ENCODE measurements at regions not wholly inside any gene's neighbourhood (a gene's known extent, or its start where the extent isn't known, plus 50 kb on each side); places are given as distances from the start of the nearest gene placed in this dataset.

DNA sequence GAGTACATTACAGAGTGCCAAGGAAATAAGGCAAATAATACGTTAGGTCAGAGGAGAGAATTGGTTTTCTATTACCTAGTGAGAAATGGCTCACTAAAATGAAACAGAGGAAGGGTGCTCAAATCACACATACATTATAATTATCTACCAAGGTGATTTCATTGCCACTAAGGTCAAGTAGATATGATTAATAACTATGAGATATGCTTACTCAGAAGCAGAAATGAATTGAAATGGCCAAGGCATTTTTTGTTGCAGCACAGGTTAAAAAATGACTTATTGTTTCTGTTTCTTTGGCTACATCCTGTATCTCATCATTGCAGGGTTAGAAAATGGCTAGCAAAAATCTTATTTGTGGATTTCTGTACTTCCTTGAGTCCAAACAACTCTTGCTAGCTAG, 154.5 kb upstream of the GORAB start:
- TF ChIP-seq, protein P1, sequence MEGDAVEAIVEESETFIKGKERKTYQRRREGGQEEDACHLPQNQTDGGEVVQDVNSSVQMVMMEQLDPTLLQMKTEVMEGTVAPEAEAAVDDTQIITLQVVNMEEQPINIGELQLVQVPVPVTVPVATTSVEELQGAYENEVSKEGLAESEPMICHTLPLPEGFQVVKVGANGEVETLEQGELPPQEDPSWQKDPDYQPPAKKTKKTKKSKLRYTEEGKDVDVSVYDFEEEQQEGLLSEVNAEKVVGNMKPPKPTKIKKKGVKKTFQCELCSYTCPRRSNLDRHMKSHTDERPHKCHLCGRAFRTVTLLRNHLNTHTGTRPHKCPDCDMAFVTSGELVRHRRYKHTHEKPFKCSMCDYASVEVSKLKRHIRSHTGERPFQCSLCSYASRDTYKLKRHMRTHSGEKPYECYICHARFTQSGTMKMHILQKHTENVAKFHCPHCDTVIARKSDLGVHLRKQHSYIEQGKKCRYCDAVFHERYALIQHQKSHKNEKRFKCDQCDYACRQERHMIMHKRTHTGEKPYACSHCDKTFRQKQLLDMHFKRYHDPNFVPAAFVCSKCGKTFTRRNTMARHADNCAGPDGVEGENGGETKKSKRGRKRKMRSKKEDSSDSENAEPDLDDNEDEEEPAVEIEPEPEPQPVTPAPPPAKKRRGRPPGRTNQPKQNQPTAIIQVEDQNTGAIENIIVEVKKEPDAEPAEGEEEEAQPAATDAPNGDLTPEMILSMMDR (IDR thresholded peaks at IDR 0.05): no peak
- TF ChIP-seq POLR2A (IDR thresholded peaks at IDR 0.05): no peak
